ENCODE measurements at regions not wholly inside any gene's neighbourhood (a gene's known extent, or its start where the extent isn't known, plus 50 kb on each side); places are given as distances from the start of the nearest gene placed in this dataset.

DNA sequence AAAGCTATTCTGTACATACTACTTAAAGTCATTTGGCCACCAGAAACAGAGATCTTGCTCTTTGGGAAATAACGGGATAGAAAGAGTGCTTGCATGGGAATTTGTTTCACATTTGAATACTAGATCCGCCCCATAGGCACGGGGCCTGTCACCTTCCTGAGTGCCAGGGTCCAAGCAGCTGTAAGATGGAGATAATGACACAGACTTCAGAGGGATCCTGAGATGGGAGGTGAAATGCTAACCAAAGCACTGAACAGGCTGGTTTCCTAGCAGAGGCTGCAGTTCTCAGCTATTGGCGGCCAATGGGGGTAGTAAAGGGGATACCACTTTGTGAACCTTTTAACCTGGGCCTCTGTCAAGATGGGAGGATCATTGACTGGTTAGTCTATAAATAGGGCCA, 225.4 kb downstream of the IRF8 start:
- no peak for DNase-seq

DNA sequence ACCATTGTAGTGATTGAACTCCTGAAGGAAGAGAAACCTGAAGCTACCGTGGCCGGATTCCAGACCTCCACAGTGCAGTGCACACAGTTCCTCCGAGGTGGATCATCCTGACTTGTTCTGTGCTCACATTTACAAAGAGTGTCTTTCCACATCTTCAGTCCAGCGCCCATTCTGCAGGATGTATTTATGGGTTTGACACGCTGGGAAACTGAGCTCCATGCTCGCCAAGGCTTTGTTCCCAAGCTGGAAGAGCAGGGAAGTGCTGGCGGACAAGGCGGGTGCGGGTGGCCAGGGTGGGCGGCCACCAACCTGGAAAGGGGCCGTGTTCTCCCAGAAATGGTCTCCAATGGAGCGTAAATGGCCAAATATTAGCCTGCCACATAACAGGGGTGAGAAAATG, 227.9 kb downstream of the IRF8 start:
- DNase-seq = no peak

- DNase-seq = no peak
Observed at GRCh38 chr16:86127366-86127765, 228.4 kb downstream of the IRF8 start.

DNA sequence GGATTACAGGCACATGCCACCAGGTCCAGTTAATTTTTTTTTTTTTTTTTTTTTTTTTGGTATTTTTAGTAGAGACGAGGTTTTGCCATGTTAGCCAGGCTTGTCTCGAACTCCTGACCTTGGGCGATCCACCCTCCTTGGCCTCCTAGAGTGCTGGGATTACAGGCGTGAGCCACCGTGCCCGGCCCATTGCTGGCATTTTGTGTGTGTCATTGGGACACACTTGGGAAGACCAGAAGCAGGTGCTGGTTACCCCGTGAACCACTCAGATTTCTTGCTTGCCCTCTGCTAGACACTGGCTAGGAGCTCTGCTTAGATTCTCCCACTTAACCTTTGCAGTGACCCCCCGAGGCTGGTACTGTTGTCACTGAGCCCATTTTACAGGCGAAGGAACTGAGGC, 229.3 kb downstream of the IRF8 start:
- no peak for DNase-seq

DNA sequence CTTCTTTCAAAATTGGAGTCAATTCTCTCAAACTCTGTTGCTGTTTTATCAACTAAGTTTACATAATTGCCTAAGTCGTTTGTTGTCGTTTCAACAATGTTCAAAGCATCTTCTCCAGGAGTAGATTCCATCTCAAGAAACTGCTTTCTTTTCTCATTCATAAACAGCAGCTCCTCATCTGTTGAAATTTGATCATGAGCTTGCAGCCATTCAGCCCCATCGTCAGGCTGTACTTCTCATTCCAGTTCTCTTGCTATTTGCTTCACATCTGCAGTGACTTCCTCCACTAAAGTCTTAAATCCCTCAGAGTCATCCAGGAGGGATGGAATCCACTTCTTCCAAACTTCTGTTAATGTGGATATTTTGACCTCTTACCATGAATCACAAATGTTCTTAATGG, 230.6 kb downstream of the IRF8 start:
- DNase-seq = no peak

- DNase-seq = no peak
Observed at GRCh38 chr16:86133377-86133776, 234.4 kb downstream of the IRF8 start.

DNA sequence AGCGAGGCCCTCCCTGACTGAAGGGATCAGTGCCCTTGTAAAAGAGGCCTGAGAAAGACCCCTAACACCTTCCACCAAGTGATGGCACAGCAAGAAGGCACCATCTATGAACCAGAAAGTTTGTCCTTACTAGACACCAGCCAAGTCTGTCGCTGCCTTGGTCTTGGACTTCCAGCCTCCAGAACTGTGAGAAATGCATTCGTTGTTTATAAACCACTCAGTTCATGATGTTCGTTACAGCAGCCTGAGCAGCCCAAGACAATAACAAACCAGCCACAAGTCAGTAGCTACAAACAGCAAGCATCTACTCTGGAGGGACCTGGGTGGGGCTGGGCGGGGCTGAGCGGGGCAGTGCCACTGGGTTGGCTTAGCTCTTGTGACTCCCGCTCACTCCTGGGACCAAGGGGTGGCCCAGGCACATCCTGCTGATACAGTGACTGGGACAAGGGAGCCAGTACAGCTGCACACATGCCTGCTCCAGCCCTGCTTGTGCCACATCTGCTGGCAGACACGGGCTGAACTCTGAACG, 234.9 kb downstream of the IRF8 start:
- no peak for DNase-seq

GRCh38 chr16:86134802-86135461, 236.0 kb downstream of the IRF8 start:
- DNase-seq = no peak

GRCh38 chr16:86137359-86137758, 238.4 kb downstream of the IRF8 start:
- DNase-seq = no peak

GRCh38 chr16:86138121-86139085, 239.4 kb downstream of the IRF8 start:
- no peak for DNase-seq

DNA sequence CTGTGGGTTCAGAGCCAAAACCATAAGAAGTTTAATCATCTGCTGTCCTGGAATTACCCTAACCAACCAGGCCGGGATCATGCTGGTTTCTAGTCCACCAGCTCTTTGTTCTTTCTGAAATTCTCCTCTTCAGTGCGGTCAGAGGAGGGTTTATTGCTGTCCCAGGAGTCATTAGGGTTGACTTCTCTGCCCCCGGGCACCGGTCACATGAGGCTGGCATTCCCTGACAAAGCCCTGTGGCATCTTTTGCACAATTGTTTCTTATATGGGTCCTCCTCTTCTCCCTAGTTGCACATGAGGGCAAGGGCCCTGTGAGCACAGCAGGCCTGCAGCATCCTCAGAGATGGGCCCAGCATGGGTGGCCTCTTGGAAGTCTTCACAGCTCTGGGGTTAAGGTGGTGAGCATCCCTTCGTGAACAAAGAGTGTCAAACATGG, 243.9 kb downstream of the IRF8 start:
- no peak for DNase-seq

DNA sequence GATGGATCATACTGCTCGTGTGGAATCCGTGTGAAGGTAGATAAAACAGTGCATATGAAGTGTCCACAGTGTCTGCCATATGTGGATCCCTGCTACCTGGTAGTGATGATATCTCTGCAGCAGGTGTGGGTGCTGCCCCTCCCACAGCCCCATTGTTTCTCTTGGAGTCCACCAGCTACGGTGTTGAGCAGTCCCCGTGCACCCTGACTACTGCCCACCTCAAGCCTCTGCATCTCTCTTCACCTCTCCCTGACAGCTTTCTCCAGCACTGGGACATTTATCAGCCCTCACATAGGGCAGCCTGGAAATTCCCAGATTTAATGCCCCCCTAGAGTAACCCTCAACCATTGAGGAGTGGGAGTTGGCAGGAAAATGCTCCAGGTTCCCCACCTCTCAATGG, 244.7 kb downstream of the IRF8 start:
- no peak for DNase-seq

DNA sequence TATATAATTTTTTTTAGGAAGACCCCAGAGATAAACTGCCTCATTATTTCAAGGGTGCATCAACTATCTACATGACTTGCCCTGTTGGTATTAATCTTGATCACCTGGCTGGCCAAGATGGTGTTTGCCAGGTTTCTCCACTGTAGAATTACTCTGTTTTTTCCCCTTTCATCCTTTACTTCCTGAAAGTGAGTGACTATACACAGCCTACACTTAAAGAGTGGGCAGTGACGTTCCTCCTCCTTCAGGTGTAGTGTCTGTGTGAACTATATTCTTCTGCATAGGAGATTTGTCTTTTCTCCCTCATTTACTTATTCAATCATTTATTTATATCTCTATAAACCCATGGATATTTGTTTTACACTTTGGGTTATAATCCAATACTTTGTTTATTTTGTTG, 246.7 kb downstream of the IRF8 start:
- no peak for DNase-seq

- no peak for DNase-seq
Observed at GRCh38 chr16:86150641-86151238, 251.8 kb downstream of the IRF8 start.

GRCh38 chr16:86151239-86151851, 252.4 kb downstream of the IRF8 start:
- DNase-seq = no peak

DNA sequence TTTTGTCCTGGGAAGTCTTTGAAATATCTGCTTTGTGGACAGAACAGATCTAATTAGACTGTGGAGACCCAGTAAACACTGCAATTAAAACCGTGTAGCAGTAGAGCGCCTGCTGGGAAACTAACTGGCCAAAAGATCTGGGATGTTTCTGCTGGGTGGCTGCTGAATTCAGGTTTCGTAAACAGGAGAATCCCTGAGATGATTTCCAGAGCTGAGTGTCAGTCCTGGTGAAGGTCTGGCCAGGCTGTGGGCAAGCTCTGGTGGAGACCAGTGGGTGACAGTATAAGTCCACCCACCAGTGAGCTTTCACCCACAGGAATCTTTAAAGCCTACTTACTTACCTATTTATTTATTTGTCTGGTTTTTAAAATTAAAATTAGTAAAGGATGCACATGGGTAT, 257.2 kb downstream of the IRF8 start:
- DNase-seq = no peak

- DNase-seq = no peak
Observed at GRCh38 chr16:86157616-86158247, 258.8 kb downstream of the IRF8 start.

DNA sequence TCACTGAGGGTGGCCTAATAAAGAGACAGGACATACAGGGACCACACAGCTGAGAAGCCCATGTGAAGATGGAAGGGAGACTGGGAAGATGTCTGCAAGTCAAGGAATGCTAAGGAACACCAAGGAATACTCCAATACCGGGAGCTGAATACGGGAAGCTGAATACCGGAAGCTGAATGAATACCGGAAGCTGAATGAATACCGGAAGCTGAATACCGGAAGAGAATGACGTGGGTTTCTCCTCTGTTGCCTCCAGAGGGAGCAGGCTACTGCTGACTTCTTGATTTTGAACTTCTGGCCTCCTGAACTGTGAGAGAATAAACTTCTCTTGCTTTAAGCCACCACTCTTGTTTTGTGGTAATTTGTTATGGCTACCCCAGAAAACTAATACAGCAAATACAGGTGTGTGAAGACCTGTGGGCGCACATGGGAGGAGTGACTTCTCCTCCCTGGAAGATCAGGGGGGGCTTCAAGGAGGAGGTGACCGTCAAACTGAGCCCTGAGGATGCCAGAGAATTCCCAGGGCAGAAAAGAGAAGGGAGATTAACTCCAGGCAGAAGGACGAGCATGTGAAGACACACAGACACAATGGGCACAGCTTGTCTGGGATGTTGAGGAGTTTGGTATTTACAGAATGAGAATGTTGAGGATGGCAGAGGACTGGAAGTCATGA, 259.9 kb downstream of the IRF8 start:
- no peak for DNase-seq

- DNase-seq = no peak
Observed at GRCh38 chr16:86165479-86165878, 266.5 kb downstream of the IRF8 start.

DNA sequence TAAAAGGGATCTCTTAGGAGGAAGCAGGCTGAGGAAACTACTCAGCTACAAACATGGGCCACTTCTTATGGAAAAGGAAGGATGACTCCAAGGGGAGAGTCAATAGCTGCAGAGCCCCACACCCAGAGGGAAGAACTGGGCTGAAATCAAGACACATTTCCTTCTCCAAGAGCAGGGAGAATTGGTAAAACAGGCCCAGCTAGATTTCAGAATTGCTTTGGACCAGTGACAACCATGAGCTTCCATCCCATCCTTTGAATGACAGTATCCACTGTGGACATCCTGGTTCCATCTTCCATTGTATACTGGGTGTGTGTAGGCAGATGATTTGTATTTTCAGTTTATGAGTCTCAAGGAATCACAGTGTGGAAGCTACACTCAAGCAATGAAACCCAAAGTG, 267.5 kb downstream of the IRF8 start:
- DNase-seq = no peak

GRCh38 chr16:86167061-86167460, 268.1 kb downstream of the IRF8 start:
- DNase-seq = no peak

DNA sequence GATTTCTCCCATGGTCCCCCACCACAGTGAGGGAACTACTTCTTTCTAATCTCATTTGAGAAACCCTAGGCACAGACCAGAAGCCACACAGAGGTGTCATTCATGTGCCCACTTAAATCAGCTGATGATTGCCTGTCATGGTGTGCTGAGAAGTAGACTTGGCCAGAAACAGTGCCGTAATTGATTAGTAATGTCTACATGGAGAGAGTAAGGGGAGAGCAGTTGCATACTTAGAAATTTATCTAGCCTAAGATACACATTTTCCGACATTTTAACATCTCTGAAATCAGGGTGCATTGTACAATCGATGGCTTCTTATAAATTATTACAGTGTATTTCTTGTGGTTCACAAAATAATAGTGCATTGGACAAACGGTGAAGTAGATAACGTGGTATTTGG, 271.8 kb downstream of the IRF8 start:
- no peak for DNase-seq

Measured in NCI-H1105 (cell line).